Fibroblast of pulmonary artery (primary cell): ENCODE measurements at regions not wholly inside any gene's neighbourhood (a gene's known extent, or its start where the extent isn't known, plus 50 kb on each side); places are given as distances from the start of the nearest gene placed in this dataset.
"Not testable (repeated sequence)": the region's sequence is repeated elsewhere in the genome, so short reads cannot be mapped to it uniquely, and the experiment has no call there.

ENCODE experiments used
- DNase-seq: peaks from one replicate; pipeline ENCODE4 v3.0.0-alpha.2; 2010; ENCODE audit warnings: low read depth
- H3K4me3 ChIP-seq: replicated peaks from 2 replicates; pipeline ENCODE4 v1.5.1; 2011; ENCODE audit warnings: low read depth, mild to moderate bottlenecking, control low read depth, low read length, moderate library complexity
- CTCF ChIP-seq: IDR thresholded peaks from 2 replicates; pipeline ENCODE4 v1.5.1; 2011; ENCODE audit warnings: mild to moderate bottlenecking, control low read depth, low read length, inconsistent platforms; ENCODE audit errors: missing control alignments

GRCh38 chr3:66642484-66642883 lies 141.7 kb upstream of the LRIG1 start:
- TF ChIP-seq CTCF = no peak
- H3K4me3 ChIP-seq = no peak overlapping the region
- no peak for DNase-seq

GRCh38 chr3:66644549-66644948 lies 143.7 kb upstream of the LRIG1 start:
- H3K4me3 ChIP-seq = no peak overlapping the region
- no peak for TF ChIP-seq CTCF

GRCh38 chr3:66648975-66649374 lies 148.2 kb upstream of the LRIG1 start:
- no peak for TF ChIP-seq CTCF
- DNase-seq = no peak
- no peak overlapping the region for H3K4me3 ChIP-seq

More at GRCh38 chr3:66644549-66644948, 143.7 kb upstream of the LRIG1 start:
- DNase-seq = no peak

- not testable (repeated sequence) for DNase-seq, H3K4me3 ChIP-seq
Observed at GRCh38 chr3:66651520-66651919, 150.7 kb upstream of the LRIG1 start.

GRCh38 chr3:66652100-66652499 lies 151.3 kb upstream of the LRIG1 start:
- not testable (repeated sequence) for DNase-seq, H3K4me3 ChIP-seq

- H3K4me3 ChIP-seq = no peak overlapping the region
- no peak for TF ChIP-seq CTCF
- no peak for DNase-seq
Observed at GRCh38 chr3:66655044-66655443, 154.2 kb upstream of the LRIG1 start.

GRCh38 chr3:66655671-66656070 lies 154.8 kb upstream of the LRIG1 start:
- TF ChIP-seq CTCF = no peak
- DNase-seq = no peak
- H3K4me3 ChIP-seq = no peak overlapping the region

GRCh38 chr3:66656609-66657008 lies 155.8 kb upstream of the LRIG1 start:
- no peak for TF ChIP-seq CTCF
- DNase-seq = no peak
- H3K4me3 ChIP-seq = no peak overlapping the region
